Spleen (tissue), 11 donors: ENCODE measurements at regions not wholly inside any gene's neighbourhood (a gene's known extent, or its start where the extent isn't known, plus 50 kb on each side); places are given as distances from the start of the nearest gene placed in this dataset.

Experiments
- DNase-seq: peaks from one replicate; pipeline ENCODE4 v3.0.0-alpha.2; 2020
- H3K27ac ChIP-seq, 8 donors: fragments of 200-600 bp; sonication (generic) in 7 of 8; 1 replicate in 4 of 8; 2 replicates in 4 of 8; pipeline versions ENCODE4 v1.5.0 to v1.8.0; 2016 to 2021; ENCODE audit warnings: inconsistent platforms in 4 of 8, mild to moderate bottlenecking in 4 of 8, moderate library complexity in 1 of 8
- H3K27me3 ChIP-seq, 7 donors: fragments of 200-600 bp; sonication (generic) in 6 of 7; replicated peaks in 1 of 7; 1 replicate in 4 of 7; 2 replicates in 3 of 7; pipeline versions ENCODE4 v1.5.0 to v1.8.0; 2016 to 2021; ENCODE audit warnings: inconsistent platforms in 3 of 7, mild to moderate bottlenecking in 1 of 7
- H3K36me3 ChIP-seq, 6 donors: fragments of 200-600 bp; sonication (generic) in 5 of 6; 1 replicate in 4 of 6; 2 replicates in 2 of 6; pipeline versions ENCODE4 v1.5.0 to v1.8.0; 2016 to 2021; ENCODE audit warnings: inconsistent platforms in 2 of 6
- H3K4me1 ChIP-seq, 6 donors: fragments of 200-600 bp; sonication (generic) in 5 of 6; 1 replicate in 3 of 6; 2 replicates in 3 of 6; pipeline versions ENCODE4 v1.5.0 to v1.8.0; 2016 to 2021; ENCODE audit warnings: inconsistent platforms in 3 of 6
- H3K4me3 ChIP-seq, 8 donors: fragments of 200-600 bp; sonication (generic) in 7 of 8; 1 replicate in 4 of 8; 2 replicates in 4 of 8; pipeline versions ENCODE4 v1.5.0 to v1.8.0; 2016 to 2021; ENCODE audit warnings: inconsistent platforms in 4 of 8, mild to moderate bottlenecking in 4 of 8, moderate library complexity in 2 of 8
- H3K9me3 ChIP-seq, 8 donors: fragments of 200-600 bp; sonication (generic) in 7 of 8; 1 replicate in 4 of 8; 2 replicates in 4 of 8; pipeline versions ENCODE4 v1.5.0 to v1.8.0; 2016 to 2021; ENCODE audit warnings: inconsistent platforms in 4 of 8
- CTCF ChIP-seq, 11 experiments: fragments of 200-600 bp in 7 of 11; fragments of 450-650 bp in 4 of 11; sonication (generic) in 4 of 11; IDR thresholded peaks in 8 of 11; conservative IDR thresholded peaks in 3 of 11; 1 replicate in 7 of 11; 2 replicates in 4 of 11; pipeline versions ENCODE4 v1.4.0 to v1.8.0; 2016 to 2021; ENCODE audit warnings: antibody characterized with exemption in 11 of 11, inconsistent platforms in 4 of 11, mild to moderate bottlenecking in 1 of 11
- POLR2A ChIP-seq, 3 donors: fragments of 450-650 bp; IDR thresholded peaks; one replicate each; pipeline ENCODE4 v1.5.1; 2017; ENCODE audit warnings: antibody characterized with exemption in 3 of 3, mild to moderate bottlenecking in 1 of 3
- POLR2AphosphoS5 ChIP-seq, 3 donors: sonication (generic); formaldehyde crosslinking; IDR thresholded peaks; one replicate each; pipeline ENCODE4 v1.5.1; 2017; ENCODE audit warnings: antibody characterized with exemption in 3 of 3
- WGBS, 5 donors: extraction: QIAGEN DNeasy Blood & Tissue Kit in 3 of 5; methylation state at CpG; one replicate each; pipeline versions ENCODE4 v1.1.5 to v1.1.7; 2013 to 2018; 5-methylcytosine and 5-hydroxymethylcytosine counted together
- intact Hi-C: fragments of 100-400 bp; cut with DNase I; formaldehyde crosslinking; loops from one replicate; pipeline ENCODE4 v1.15.0; 2023; ENCODE audit warnings: low total_unique reads
- microRNA-seq, 3 donors: library from miRNA; unstranded; fragments of <30 nt; microRNA quantifications; one replicate each; pipeline versions ENCODE4 to v1.1.0, GENCODE V29; 2019 to 2020
- small RNA-seq, 4 donors: library from RNA; depleted of rRNA; stranded (forward); fragments of <200 nt; gene quantifications; one replicate each; pipeline ENCODE3, GENCODE V24; 2016
- donor health status: healthy with polysubstance abuse.
- donor health status: DM: no; HTN: no; CAD: no; lungs with moderate emphysema.
- donor health status: DM: no; HTN: no; CAD: no.
- donor health status: Bipolar disorder and iron deficiency.
- donor health status: healthy.
- donor health status: DM: no; HTN: no; CAD: no.
- donor health status: DM: yes; HTN: yes; CAD: no.

- intact Hi-C loops, result no loop called here
- Histone ChIP-seq H3K4me1 (peaks cover 4 to 19% (median 16%) of the 10 kb centered on the region in 6 donors), H3K27ac (no peak overlapping the region), H3K27me3 (peaks cover 0 to 11% (median 0%) of the 10 kb centered on the region in 7 donors), H3K9me3 (no peaks in the 10 kb centered on the region), H3K4me3 (no peak overlapping the region), H3K36me3 (no peaks in the 10 kb centered on the region)
- peak; percentile 20 for DNase-seq
- WGBS, 5 donors, result 70 to 86% (median 86%) methylated on average over 4 of the region's 4 CpGs
- TF ChIP-seq CTCF (IDR thresholded peaks at IDR 0.05 in 8 of 11, conservative IDR thresholded peaks at IDR 0.05 in 3 of 11) (no peak), POLR2AphosphoS5 (IDR thresholded peaks at IDR 0.05) (no peak)
Observed at GRCh38 chr12:116504438-116504837, 54.7 kb upstream of the MAP1LC3B2 start.

GRCh38 chr12:116506697-116507064, 52.5 kb upstream of the MAP1LC3B2 start:
- DNase-seq, result peak; percentile 1
- no peak for TF ChIP-seq POLR2A (IDR thresholded peaks at IDR 0.05)
- TF ChIP-seq CTCF (IDR thresholded peaks at IDR 0.05 in 8 of 11, conservative IDR thresholded peaks at IDR 0.05 in 3 of 11), result no peak
- no peak for TF ChIP-seq POLR2AphosphoS5 (IDR thresholded peaks at IDR 0.05)
- Histone ChIP-seq H3K4me3 (no peak overlapping the region), H3K27me3 (peaks cover 0 to 11% (median 0%) of the 10 kb centered on the region in 7 donors), H3K27ac (no peak overlapping the region), H3K9me3 (no peaks in the 10 kb centered on the region), H3K4me1 (peaks cover 4 to 20% (median 17%) of the 10 kb centered on the region in 6 donors), H3K36me3 (no peaks in the 10 kb centered on the region)
- 80 to 93% (median 86%) methylated on average over 6 of the region's 6 CpGs for WGBS, 5 donors
- intact Hi-C loops, result no loop called here

GRCh38 chr12:116508145-116509121, 50.7 kb upstream of the MAP1LC3B2 start:
- no peaks in the 10 kb centered on the region for H3K9me3 ChIP-seq
- no peaks in the 10 kb centered on the region for H3K36me3 ChIP-seq
- 4 to 10% (median 6%) methylated on average over 17 to 60 of the region's 60 CpGs for WGBS, 5 donors
- intact Hi-C loops, result no loop called here
- peaks cover 4 to 20% (median 17%) of the 10 kb centered on the region in 6 donors for H3K4me1 ChIP-seq
- no peak for TF ChIP-seq POLR2A (IDR thresholded peaks at IDR 0.05)
- TF ChIP-seq CTCF (IDR thresholded peaks at IDR 0.05 in 8 of 11, conservative IDR thresholded peaks at IDR 0.05 in 3 of 11), result no peak
- peak in 1 of 3 donors; percentile 58 for TF ChIP-seq POLR2AphosphoS5 (IDR thresholded peaks at IDR 0.05)
- DNase-seq, result peak; percentile 88
- peak overlapping the region; percentile 20 to 68 (median 34) for H3K4me3 ChIP-seq
- H3K27me3 ChIP-seq, result peaks cover 0 to 7% (median 0%) of the 10 kb centered on the region in 7 donors
- H3K27ac ChIP-seq, result peak overlapping the region in 6 of 8 donors; percentile 51 to 76 (median 71)

Small RNA genes lying in the stretch of these regions (microRNA-seq; reads per million reads assigned to microRNA genes)
- gene MIR4472-2, result 0 reads per million in 3 donors

Small RNA genes lying in the stretch of these regions (small RNA-seq; reads per million reads assigned to genes)
- gene MIR4472-2, result 0 reads per million in 4 donors
